ENCODE measurements at regions not wholly inside any gene's neighbourhood (a gene's known extent, or its start where the extent isn't known, plus 50 kb on each side); places are given as distances from the start of the nearest gene placed in this dataset.

GRCh38 chr2:177329064-177329463, 63.5 kb upstream of the AGPS start:
- no peaks in the 10 kb centered on the region for H3K9me3 Mint-ChIP-seq
- H3K27me3 Mint-ChIP-seq (ENCODE audit: low read depth): no peaks in the 10 kb centered on the region
- H3K27ac Mint-ChIP-seq: no peak overlapping the region
- ATAC-seq (replicated peaks in 1 of 2) (no peak), DNase-seq (no peak)
- H3K36me3 Mint-ChIP-seq (ENCODE audit: insufficient read depth in 2 of 2): peaks cover 2 to 4% of the 10 kb centered on the region in 2 donors
- H3K4me3 Mint-ChIP-seq: no peak overlapping the region
- H3K4me1 Mint-ChIP-seq (ENCODE audit: low read depth): peaks cover 13% of the 10 kb centered on the region

- Mint-ChIP-seq H3K4me3 (no peak overlapping the region), H3K27ac (no peak overlapping the region), H3K4me1 (ENCODE audit: low read depth) (peaks cover 13% of the 10 kb centered on the region), H3K9me3 (no peaks in the 10 kb centered on the region), H3K27me3 (ENCODE audit: low read depth) (no peaks in the 10 kb centered on the region), H3K36me3 (ENCODE audit: insufficient read depth in 2 of 2) (peaks cover 2 to 7% of the 10 kb centered on the region in 2 donors)
- DNase-seq (no peak), ATAC-seq (replicated peaks in 1 of 2) (no peak)
These were observed 61.0 kb upstream of the AGPS start for GRCh38 chr2:177331466-177331997.

GRCh38 chr2:177332026-177332991, 60.3 kb upstream of the AGPS start:
- Mint-ChIP-seq H3K36me3 (ENCODE audit: insufficient read depth in 2 of 2) (peaks cover 2 to 7% of the 10 kb centered on the region in 2 donors), H3K4me1 (ENCODE audit: low read depth) (peaks cover 13% of the 10 kb centered on the region), H3K4me3 (no peak overlapping the region), H3K9me3 (no peaks in the 10 kb centered on the region), H3K27me3 (ENCODE audit: low read depth) (no peaks in the 10 kb centered on the region), H3K27ac (no peak overlapping the region)
- ATAC-seq (replicated peaks in 1 of 2): peak; percentile 73 to 77
- DNase-seq: peak; percentile 34 to 61

GRCh38 chr2:177332992-177333388, 59.6 kb upstream of the AGPS start:
- ATAC-seq (replicated peaks in 1 of 2): no peak
- no peak overlapping the region for H3K4me3 Mint-ChIP-seq
- peaks cover 2 to 7% of the 10 kb centered on the region in 2 donors for H3K36me3 Mint-ChIP-seq (ENCODE audit: insufficient read depth in 2 of 2)
- H3K9me3 Mint-ChIP-seq: no peaks in the 10 kb centered on the region
- peaks cover 13% of the 10 kb centered on the region for H3K4me1 Mint-ChIP-seq (ENCODE audit: low read depth)
- no peak for DNase-seq
- H3K27ac Mint-ChIP-seq: no peak overlapping the region
- H3K27me3 Mint-ChIP-seq (ENCODE audit: low read depth): no peaks in the 10 kb centered on the region

GRCh38 chr2:177334940-177335543, 57.5 kb upstream of the AGPS start:
- no peak overlapping the region for H3K4me3 Mint-ChIP-seq
- H3K9me3 Mint-ChIP-seq: no peaks in the 10 kb centered on the region
- H3K27ac Mint-ChIP-seq: peak overlapping the region; percentile 33
- peaks cover 2 to 4% of the 10 kb centered on the region in 2 donors for H3K36me3 Mint-ChIP-seq (ENCODE audit: insufficient read depth in 2 of 2)
- peak; percentile 7 to 31 for DNase-seq
- ATAC-seq (replicated peaks in 1 of 2): peak in 1 of 2 donors; percentile 42
- H3K27me3 Mint-ChIP-seq (ENCODE audit: low read depth): no peaks in the 10 kb centered on the region
- H3K4me1 Mint-ChIP-seq (ENCODE audit: low read depth): peaks cover 7% of the 10 kb centered on the region

- Mint-ChIP-seq H3K4me1 (ENCODE audit: low read depth) (peaks cover 7% of the 10 kb centered on the region), H3K36me3 (ENCODE audit: insufficient read depth in 2 of 2) (peaks cover 2 to 4% of the 10 kb centered on the region in 2 donors), H3K4me3 (no peak overlapping the region), H3K27me3 (ENCODE audit: low read depth) (no peaks in the 10 kb centered on the region), H3K27ac (no peak overlapping the region), H3K9me3 (no peaks in the 10 kb centered on the region)
- DNase-seq (no peak), ATAC-seq (replicated peaks in 1 of 2) (no peak)
These were observed 56.6 kb upstream of the AGPS start for GRCh38 chr2:177335917-177336450.

GRCh38 chr2:177338177-177338721, 54.3 kb upstream of the AGPS start:
- Mint-ChIP-seq H3K27ac (peak overlapping the region; percentile 21), H3K36me3 (ENCODE audit: insufficient read depth in 2 of 2) (peaks cover 0 to 2% of the 10 kb centered on the region in 2 donors), H3K4me1 (ENCODE audit: low read depth) (no peaks in the 10 kb centered on the region), H3K9me3 (no peaks in the 10 kb centered on the region), H3K27me3 (ENCODE audit: low read depth) (no peaks in the 10 kb centered on the region), H3K4me3 (no peak overlapping the region)
- DNase-seq (no peak), ATAC-seq (replicated peaks in 1 of 2) (peak; percentile 66 to 82)

- H3K4me1 Mint-ChIP-seq (ENCODE audit: low read depth): no peaks in the 10 kb centered on the region
- H3K27ac Mint-ChIP-seq: no peak overlapping the region
- H3K4me3 Mint-ChIP-seq: no peak overlapping the region
- DNase-seq (no peak), ATAC-seq (replicated peaks in 1 of 2) (no peak)
- no peaks in the 10 kb centered on the region for H3K27me3 Mint-ChIP-seq (ENCODE audit: low read depth)
- H3K9me3 Mint-ChIP-seq: no peaks in the 10 kb centered on the region
- peaks cover 0 to 2% of the 10 kb centered on the region in 2 donors for H3K36me3 Mint-ChIP-seq (ENCODE audit: insufficient read depth in 2 of 2)
These were observed 52.4 kb upstream of the AGPS start for GRCh38 chr2:177340158-177340557.

- Mint-ChIP-seq H3K27ac (no peak overlapping the region), H3K36me3 (ENCODE audit: insufficient read depth in 2 of 2) (no peaks in the 10 kb centered on the region), H3K9me3 (no peaks in the 10 kb centered on the region), H3K4me3 (no peak overlapping the region), H3K4me1 (ENCODE audit: low read depth) (no peaks in the 10 kb centered on the region), H3K27me3 (ENCODE audit: low read depth) (no peaks in the 10 kb centered on the region)
- DNase-seq (no peak), ATAC-seq (replicated peaks in 1 of 2) (no peak)
These were observed 49.8 kb upstream of the AGPS start for GRCh38 chr2:177342736-177343135.
